Gastroesophageal sphincter (tissue), 4 donors: ENCODE measurements at regions not wholly inside any gene's neighbourhood (a gene's known extent, or its start where the extent isn't known, plus 50 kb on each side); places are given as distances from the start of the nearest gene placed in this dataset.

ENCODE experiments used
- ATAC-seq: fragments of 150-250 bp; one replicate; pipeline ENCODE4 v1.9.1; 2016; ENCODE audit warnings: mild to moderate bottlenecking, moderate library complexity
- H3K27ac ChIP-seq, 4 donors: fragments of 200-600 bp; sonication (generic) in 3 of 4; 1 replicate in 3 of 4; 2 replicates in 1 of 4; pipeline ENCODE4 v1.5.1; 2016 to 2019
- H3K27me3 ChIP-seq: fragments of 200-600 bp; sonication (generic); one replicate; pipeline ENCODE4 v1.5.1; 2019
- H3K36me3 ChIP-seq, 2 donors: fragments of 200-600 bp; sonication (generic); one replicate each; pipeline ENCODE4 v1.5.1; 2019; ENCODE audit warnings: control low read depth in 1 of 2
- H3K4me1 ChIP-seq, 3 donors: fragments of 200-600 bp; sonication (generic); 1 replicate in 2 of 3; 2 replicates in 1 of 3; pipeline ENCODE4 v1.5.1; 2016 to 2019; ENCODE audit warnings: control low read depth in 2 of 3
- H3K4me3 ChIP-seq, 2 donors: fragments of 200-600 bp; sonication (generic); one replicate each; pipeline ENCODE4 v1.5.1; 2019; ENCODE audit warnings: mild to moderate bottlenecking in 1 of 2, moderate library complexity in 1 of 2
- H3K9me3 ChIP-seq, 3 donors: fragments of 200-600 bp; sonication (generic); one replicate each; pipeline ENCODE4 v1.5.1; 2017 to 2019; ENCODE audit warnings: control low read depth in 2 of 3
- CTCF ChIP-seq, 4 experiments: fragments of 200-600 bp in 2 of 4; fragments of 450-650 bp in 2 of 4; sonication (generic) in 1 of 4; IDR thresholded peaks; one replicate each; pipeline ENCODE4 v1.5.1; 2017 to 2019; ENCODE audit warnings: antibody characterized with exemption in 4 of 4, mild to moderate bottlenecking in 2 of 4, moderate library complexity in 2 of 4
- EP300 ChIP-seq: sonication (generic); formaldehyde crosslinking; IDR thresholded peaks from one replicate; pipeline ENCODE4 v1.6.1; 2017; ENCODE audit warnings: antibody characterized with exemption, mild to moderate bottlenecking
- POLR2A ChIP-seq, 2 donors: fragments of 450-650 bp; IDR thresholded peaks; one replicate each; pipeline ENCODE4 v1.6.1; 2017; ENCODE audit warnings: antibody characterized with exemption in 2 of 2, mild to moderate bottlenecking in 2 of 2, moderate library complexity in 1 of 2
- POLR2AphosphoS5 ChIP-seq: sonication (generic); formaldehyde crosslinking; IDR thresholded peaks from one replicate; pipeline ENCODE4 v1.6.1; 2017; ENCODE audit warnings: antibody characterized with exemption
- WGBS, 2 donors: methylation state at CpG; one replicate each; pipeline ENCODE4 v1.1.5; 2018; ENCODE audit warnings: low coverage in 1 of 2; 5-methylcytosine and 5-hydroxymethylcytosine counted together

GRCh38 chr4:103928370-103928769 lies 208.6 kb upstream of the TACR3 start:
- no peaks in the 10 kb centered on the region for H3K36me3 ChIP-seq
- H3K4me3 ChIP-seq: no peak overlapping the region
- no peaks in the 10 kb centered on the region for H3K9me3 ChIP-seq
- H3K27ac ChIP-seq: no peak overlapping the region
- TF ChIP-seq POLR2AphosphoS5 (no peak), CTCF (IDR thresholded peaks at IDR 0.05) (no peak), POLR2A (IDR thresholded peaks at IDR 0.05) (no peak), EP300 (no peak)
- WGBS, 2 donors: 65 to 69% methylated on average over 2 of the region's 2 CpGs
- no peak for ATAC-seq
- no peaks in the 10 kb centered on the region for H3K27me3 ChIP-seq
- H3K4me1 ChIP-seq: no peaks in the 10 kb centered on the region

- H3K36me3 ChIP-seq: no peaks in the 10 kb centered on the region
- H3K27me3 ChIP-seq: no peaks in the 10 kb centered on the region
- WGBS, 2 donors: 60 to 75% methylated on average over 2 of the region's 2 CpGs
- no peaks in the 10 kb centered on the region for H3K9me3 ChIP-seq
- no peaks in the 10 kb centered on the region for H3K4me1 ChIP-seq
- no peak overlapping the region for H3K27ac ChIP-seq
- ATAC-seq: no peak
- TF ChIP-seq CTCF (IDR thresholded peaks at IDR 0.05) (no peak), POLR2AphosphoS5 (no peak), EP300 (no peak), POLR2A (IDR thresholded peaks at IDR 0.05) (no peak)
- H3K4me3 ChIP-seq: no peak overlapping the region
Measured at GRCh38 chr4:103923551-103923950, 203.8 kb upstream of the TACR3 start.

GRCh38 chr4:103918214-103918613 lies 198.4 kb upstream of the TACR3 start:
- H3K27me3 ChIP-seq: no peaks in the 10 kb centered on the region
- H3K27ac ChIP-seq: no peak overlapping the region
- H3K4me3 ChIP-seq: no peak overlapping the region
- no peaks in the 10 kb centered on the region for H3K36me3 ChIP-seq
- ATAC-seq: no peak
- TF ChIP-seq POLR2A (IDR thresholded peaks at IDR 0.05): no peak
- TF ChIP-seq EP300: no peak
- no peak for TF ChIP-seq POLR2AphosphoS5
- no peak for TF ChIP-seq CTCF (IDR thresholded peaks at IDR 0.05)
- 44 to 55% methylated on average over 1 of the region's 1 CpG for WGBS, 2 donors
- H3K9me3 ChIP-seq: no peaks in the 10 kb centered on the region
- H3K4me1 ChIP-seq: no peaks in the 10 kb centered on the region

- Histone ChIP-seq H3K27me3 (no peaks in the 10 kb centered on the region), H3K4me3 (no peak overlapping the region), H3K4me1 (no peaks in the 10 kb centered on the region), H3K9me3 (no peaks in the 10 kb centered on the region), H3K36me3 (no peaks in the 10 kb centered on the region), H3K27ac (no peak overlapping the region)
- no peak for ATAC-seq
- TF ChIP-seq CTCF (IDR thresholded peaks at IDR 0.05): peak in 2 of 4 experiments; percentile 7 to 10
- no peak for TF ChIP-seq POLR2A (IDR thresholded peaks at IDR 0.05)
- 33 to 49% methylated on average over 3 of the region's 3 CpGs for WGBS, 2 donors
Measured at GRCh38 chr4:103915224-103915869, 195.6 kb upstream of the TACR3 start.

GRCh38 chr4:103907414-103907813 lies 187.6 kb upstream of the TACR3 start:
- Histone ChIP-seq H3K36me3 (no peaks in the 10 kb centered on the region), H3K27me3 (no peaks in the 10 kb centered on the region), H3K27ac (no peak overlapping the region), H3K9me3 (no peaks in the 10 kb centered on the region), H3K4me3 (no peak overlapping the region), H3K4me1 (no peaks in the 10 kb centered on the region)
- WGBS, 2 donors: 86 to 89% methylated on average over 1 to 2 of the region's 2 CpGs
- TF ChIP-seq POLR2AphosphoS5 (no peak), POLR2A (IDR thresholded peaks at IDR 0.05) (no peak), CTCF (IDR thresholded peaks at IDR 0.05) (no peak), EP300 (no peak)
- no peak for ATAC-seq
